ENCODE measurements at regions not wholly inside any gene's neighbourhood (a gene's known extent, or its start where the extent isn't known, plus 50 kb on each side); places are given as distances from the start of the nearest gene placed in this dataset.

DNA sequence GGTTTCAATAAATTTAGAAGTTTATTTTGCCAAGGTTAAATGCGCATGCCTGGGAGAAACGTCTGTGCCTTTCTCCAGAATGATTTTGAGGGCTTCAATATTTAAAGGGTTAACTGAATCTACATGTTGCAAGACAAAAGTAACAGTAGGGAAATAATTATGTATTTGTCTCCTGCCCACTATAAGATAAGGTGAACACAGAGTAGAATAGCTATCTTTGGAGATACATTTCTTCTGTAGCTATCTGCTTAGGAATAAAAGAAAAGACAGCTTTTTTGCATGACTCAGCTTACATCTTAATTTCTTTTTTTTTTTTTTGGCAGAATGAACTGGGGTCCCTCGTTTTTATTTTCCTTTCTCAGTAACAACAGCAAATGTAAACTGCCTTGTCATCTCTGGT is 1351.6 kb downstream of the AMY1C start:
- Mint-ChIP-seq H3K4me1 (ENCODE audit: low read depth) (no peaks in the 10 kb centered on the region), H3K36me3 (ENCODE audit: insufficient read depth) (no peaks in the 10 kb centered on the region), H3K4me3 (ENCODE audit: low read depth) (no peak overlapping the region), H3K9me3 (ENCODE audit: low read depth) (peaks cover 3% of the 10 kb centered on the region), H3K27ac (no peak overlapping the region), H3K27me3 (no peaks in the 10 kb centered on the region)
- DNase-seq (ENCODE audit: low spot score, unreplicated experiment) = no peak
- TF ChIP-seq, protein P1, sequence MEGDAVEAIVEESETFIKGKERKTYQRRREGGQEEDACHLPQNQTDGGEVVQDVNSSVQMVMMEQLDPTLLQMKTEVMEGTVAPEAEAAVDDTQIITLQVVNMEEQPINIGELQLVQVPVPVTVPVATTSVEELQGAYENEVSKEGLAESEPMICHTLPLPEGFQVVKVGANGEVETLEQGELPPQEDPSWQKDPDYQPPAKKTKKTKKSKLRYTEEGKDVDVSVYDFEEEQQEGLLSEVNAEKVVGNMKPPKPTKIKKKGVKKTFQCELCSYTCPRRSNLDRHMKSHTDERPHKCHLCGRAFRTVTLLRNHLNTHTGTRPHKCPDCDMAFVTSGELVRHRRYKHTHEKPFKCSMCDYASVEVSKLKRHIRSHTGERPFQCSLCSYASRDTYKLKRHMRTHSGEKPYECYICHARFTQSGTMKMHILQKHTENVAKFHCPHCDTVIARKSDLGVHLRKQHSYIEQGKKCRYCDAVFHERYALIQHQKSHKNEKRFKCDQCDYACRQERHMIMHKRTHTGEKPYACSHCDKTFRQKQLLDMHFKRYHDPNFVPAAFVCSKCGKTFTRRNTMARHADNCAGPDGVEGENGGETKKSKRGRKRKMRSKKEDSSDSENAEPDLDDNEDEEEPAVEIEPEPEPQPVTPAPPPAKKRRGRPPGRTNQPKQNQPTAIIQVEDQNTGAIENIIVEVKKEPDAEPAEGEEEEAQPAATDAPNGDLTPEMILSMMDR (IDR thresholded peaks at IDR 0.05; ENCODE audit: unreplicated experiment) = no peak

DNA sequence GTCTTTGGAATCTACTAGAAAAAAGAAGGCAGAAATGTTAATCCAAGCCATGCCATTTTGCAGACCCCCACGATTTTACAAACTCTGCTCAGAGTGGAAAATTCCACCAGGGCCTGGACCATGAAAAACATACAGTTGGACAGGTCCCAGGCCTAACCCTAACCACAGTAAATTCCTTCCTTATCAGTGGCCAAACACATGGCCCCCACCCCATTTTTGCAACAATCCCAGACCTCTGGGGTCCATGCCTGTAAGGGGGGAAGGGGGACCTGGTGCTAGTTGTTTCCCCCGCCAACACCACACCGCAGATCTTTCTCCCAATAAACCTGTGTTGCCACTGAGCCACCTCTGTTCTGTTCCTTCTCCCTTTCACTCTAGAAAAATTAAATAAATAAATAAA is 1352.7 kb downstream of the AMY1C start:
- TF ChIP-seq, protein P1 (IDR thresholded peaks at IDR 0.05; ENCODE audit: unreplicated experiment) = no peak
- Mint-ChIP-seq H3K9me3 (ENCODE audit: low read depth) (peaks cover 5% of the 10 kb centered on the region), H3K27ac (no peak overlapping the region)

DNA sequence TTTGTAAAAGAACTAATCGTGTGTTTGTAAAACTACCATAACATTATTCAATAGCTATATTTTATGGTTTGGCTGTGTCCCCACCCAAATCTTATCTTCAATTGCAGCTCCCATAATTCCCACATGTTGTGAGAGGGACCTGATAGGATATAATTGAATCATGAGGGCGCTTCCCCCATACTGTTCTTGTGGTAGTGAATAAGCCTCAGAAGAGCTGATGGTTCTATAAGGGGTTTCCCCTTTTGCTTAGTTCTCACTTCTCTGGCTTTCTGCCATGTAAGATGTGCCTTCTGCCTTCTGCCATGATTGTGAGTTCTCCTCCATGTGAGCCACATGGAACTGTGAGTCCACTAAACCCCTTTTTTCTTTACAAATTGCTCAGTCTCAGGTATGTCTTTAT is 1372.3 kb downstream of the AMY1C start:
- Mint-ChIP-seq H3K36me3 (ENCODE audit: insufficient read depth) (no peaks in the 10 kb centered on the region), H3K4me1 (ENCODE audit: low read depth) (no peaks in the 10 kb centered on the region), H3K9me3 (ENCODE audit: low read depth) (peaks cover 8% of the 10 kb centered on the region), H3K27ac (no peak overlapping the region), H3K27me3 (no peaks in the 10 kb centered on the region), H3K4me3 (ENCODE audit: low read depth) (no peak overlapping the region)
- no peak for DNase-seq (ENCODE audit: low spot score, unreplicated experiment)
- TF ChIP-seq, protein P1 (IDR thresholded peaks at IDR 0.05; ENCODE audit: unreplicated experiment) = no peak

More for the DNA sequence above, 1352.7 kb downstream of the AMY1C start:
- no peaks in the 10 kb centered on the region for H3K27me3 Mint-ChIP-seq
- H3K36me3 Mint-ChIP-seq (ENCODE audit: insufficient read depth) = no peaks in the 10 kb centered on the region
- no peaks in the 10 kb centered on the region for H3K4me1 Mint-ChIP-seq (ENCODE audit: low read depth)
- DNase-seq (ENCODE audit: low spot score, unreplicated experiment) = no peak
- H3K4me3 Mint-ChIP-seq (ENCODE audit: low read depth) = no peak overlapping the region

DNA sequence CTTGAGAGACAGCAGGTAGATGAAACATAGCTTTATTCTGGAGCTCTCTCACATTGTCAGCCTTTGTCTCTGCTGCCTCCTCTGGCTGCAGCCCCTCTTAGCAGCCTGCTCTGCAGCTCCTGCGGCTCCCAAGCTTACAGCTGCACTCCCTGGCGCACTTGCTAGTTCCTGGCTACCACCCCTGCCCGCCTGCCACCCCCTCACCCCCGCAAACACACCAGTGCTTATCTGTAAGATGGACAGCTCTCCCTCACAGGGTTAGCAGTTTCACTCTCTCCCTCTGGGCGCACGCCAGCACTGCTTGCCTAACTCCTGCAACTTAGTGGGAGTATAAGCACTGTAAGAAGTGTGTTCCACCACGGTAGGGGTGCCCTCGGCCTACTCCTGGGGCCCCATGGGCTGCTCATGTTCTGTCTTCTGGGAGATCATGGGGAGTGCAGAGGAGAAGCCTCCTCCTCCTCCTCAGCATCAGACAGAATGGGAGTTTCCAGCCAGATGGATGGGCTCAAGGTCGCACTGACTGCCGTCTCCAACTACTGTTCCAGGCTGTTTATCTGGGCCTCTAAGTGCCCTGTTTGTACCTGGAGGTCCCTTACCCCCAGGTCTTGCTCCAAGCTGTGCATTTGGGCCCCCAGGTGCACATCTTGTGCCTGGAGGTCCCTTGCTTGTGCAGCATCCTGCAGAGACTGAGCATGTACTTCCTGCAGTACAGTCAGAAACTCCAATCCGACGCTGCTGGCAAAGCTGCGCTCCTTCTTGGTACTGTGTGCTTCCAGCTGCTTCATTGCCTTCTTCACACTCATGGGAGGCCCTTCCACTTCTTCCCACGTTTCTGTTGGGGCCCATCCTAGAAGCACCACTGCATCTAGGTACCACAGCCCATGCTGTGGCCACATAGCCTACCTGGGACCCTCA is 1388.1 kb downstream of the AMY1C start:
- no peaks in the 10 kb centered on the region for H3K36me3 Mint-ChIP-seq (ENCODE audit: insufficient read depth)
- DNase-seq (ENCODE audit: low spot score, unreplicated experiment) = no peak
- H3K4me3 Mint-ChIP-seq (ENCODE audit: low read depth) = no peak overlapping the region
- no peak overlapping the region for H3K27ac Mint-ChIP-seq
- TF ChIP-seq, protein P1 (IDR thresholded peaks at IDR 0.05; ENCODE audit: unreplicated experiment) = peak; percentile 66
- H3K27me3 Mint-ChIP-seq = no peaks in the 10 kb centered on the region
- no peaks in the 10 kb centered on the region for H3K9me3 Mint-ChIP-seq (ENCODE audit: low read depth)
- H3K4me1 Mint-ChIP-seq (ENCODE audit: low read depth) = no peaks in the 10 kb centered on the region

DNA sequence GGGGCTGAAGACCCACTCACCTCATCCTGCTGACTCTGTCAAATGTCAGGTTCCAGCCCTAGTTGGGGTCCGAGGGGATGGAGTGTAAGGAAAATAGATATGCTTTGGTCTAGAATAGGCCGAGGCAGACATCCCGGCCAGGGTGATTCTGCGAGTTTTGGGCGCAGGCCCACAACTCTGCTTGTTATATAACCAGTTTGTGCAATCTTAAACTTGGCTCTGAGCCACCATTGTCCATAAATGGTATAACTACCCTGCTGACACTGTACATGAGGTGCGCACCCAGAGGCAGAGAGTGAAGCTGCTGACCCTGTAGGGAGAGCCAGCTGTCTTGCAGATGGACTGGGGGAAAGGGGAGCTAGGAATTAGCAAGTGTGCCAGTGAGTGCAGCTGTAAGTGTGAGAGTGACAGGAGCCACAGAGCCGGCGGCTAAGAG is 1388.8 kb downstream of the AMY1C start:
- DNase-seq (ENCODE audit: low spot score, unreplicated experiment) = no peak
- TF ChIP-seq, protein P1 (IDR thresholded peaks at IDR 0.05; ENCODE audit: unreplicated experiment) = no peak
- no peaks in the 10 kb centered on the region for H3K4me1 Mint-ChIP-seq (ENCODE audit: low read depth)
- no peak overlapping the region for H3K27ac Mint-ChIP-seq
- H3K9me3 Mint-ChIP-seq (ENCODE audit: low read depth) = no peaks in the 10 kb centered on the region
- H3K27me3 Mint-ChIP-seq = no peaks in the 10 kb centered on the region
- no peak overlapping the region for H3K4me3 Mint-ChIP-seq (ENCODE audit: low read depth)
- no peaks in the 10 kb centered on the region for H3K36me3 Mint-ChIP-seq (ENCODE audit: insufficient read depth)

Data from progenitor cell of endocrine pancreas (in vitro differentiated cells).